Common myeloid progenitor, CD34-positive (primary cell): ENCODE measurements at regions not wholly inside any gene's neighbourhood (a gene's known extent, or its start where the extent isn't known, plus 50 kb on each side); places are given as distances from the start of the nearest gene placed in this dataset.

Experiments
- CTCF ChIA-PET: fragments of 350-600 bp; sonication (Branson Sonifier 250); formaldehyde crosslinking; loops from one replicate; lab custom pipeline; 2021; ENCODE audit warnings: antibody characterized with exemption; lab: Charles Lee
- POLR2A ChIA-PET: fragments of 350-600 bp; sonication (Branson Sonifier 250); formaldehyde crosslinking; loops from one replicate; lab custom pipeline; 2021; ENCODE audit warnings: antibody characterized with exemption; lab: Charles Lee
- DNase-seq, 3 donors: peaks; one replicate each; pipeline versions ENCODE4 v3.0.0 to v3.0.0-alpha.2; 2013
- H3K27ac ChIP-seq, 2 experiments: 1 replicate in 1 of 2; 2 replicates in 1 of 2; pipeline ENCODE4 v1.7.0; 2013; ENCODE audit warnings: inconsistent platforms in 2 of 2, low read length in 2 of 2, mild to moderate bottlenecking in 2 of 2, low read depth in 1 of 2, moderate library complexity in 1 of 2; ENCODE audit not compliant: severe bottlenecking in 2 of 2, insufficient read depth in 1 of 2, poor library complexity in 1 of 2
- H3K27me3 ChIP-seq, 5 experiments: replicated peaks in 2 of 5; 1 replicate in 3 of 5; 2 replicates in 2 of 5; pipeline versions ENCODE4 v1.6.1 to v1.7.0; 2013; ENCODE audit warnings: low read length in 4 of 5, mild to moderate bottlenecking in 2 of 5, moderate library complexity in 2 of 5, inconsistent platforms in 1 of 5; ENCODE audit not compliant: insufficient read depth in 5 of 5, control insufficient read depth in 4 of 5
- H3K36me3 ChIP-seq, 4 experiments: 1 replicate in 2 of 4; 2 replicates in 2 of 4; pipeline versions ENCODE4 v1.6.1 to v1.7.0; 2013; ENCODE audit warnings: low read length in 3 of 4, control low read depth in 1 of 4, mild to moderate bottlenecking in 1 of 4; ENCODE audit not compliant: control insufficient read depth in 4 of 4, insufficient read depth in 4 of 4
- H3K4me1 ChIP-seq, 4 experiments: 1 replicate in 3 of 4; 2 replicates in 1 of 4; pipeline versions ENCODE4 v1.6.1 to v1.7.1; 2013; ENCODE audit warnings: low read length in 3 of 4, mild to moderate bottlenecking in 3 of 4, control low read depth in 1 of 4, inconsistent platforms in 1 of 4, moderate library complexity in 1 of 4; ENCODE audit not compliant: control insufficient read depth in 4 of 4, insufficient read depth in 4 of 4; ENCODE audit errors: control extremely low read depth in 1 of 4
- H3K4me3 ChIP-seq, 7 experiments: 1 replicate in 4 of 7; 2 replicates in 3 of 7; pipeline versions ENCODE4 v1.5.1 to v1.7.0; 2013; ENCODE audit warnings: mild to moderate bottlenecking in 7 of 7, low read length in 6 of 7, moderate library complexity in 6 of 7, inconsistent platforms in 2 of 7, low read depth in 2 of 7, control low read depth in 1 of 7; ENCODE audit not compliant: insufficient read depth in 4 of 7, control insufficient read depth in 1 of 7; ENCODE audit errors: extremely low read depth in 1 of 7
- H3K9me3 ChIP-seq, 5 experiments: 1 replicate in 4 of 5; 2 replicates in 1 of 5; pipeline versions ENCODE4 v1.6.1 to v1.7.1; 2013; ENCODE audit warnings: low read length in 4 of 5, mild to moderate bottlenecking in 2 of 5, inconsistent platforms in 1 of 5, low read depth in 1 of 5, moderate library complexity in 1 of 5; ENCODE audit not compliant: control insufficient read depth in 4 of 5, insufficient read depth in 2 of 5; ENCODE audit errors: control extremely low read depth in 1 of 5
- WGBS: methylation state at CpG from one replicate; pipeline ENCODE4 v1.1.5; 2013; ENCODE audit not compliant: insufficient coverage; 5-methylcytosine and 5-hydroxymethylcytosine counted together

GRCh38 chr5:158537366-158537765 lies 562.4 kb downstream of the EBF1 start:
- H3K4me3 ChIP-seq: no peak overlapping the region
- peaks cover 0 to 10% (median 2%) of the 10 kb centered on the region in 5 experiments for H3K27me3 ChIP-seq
- 83% methylated on average over 1 of the region's 2 CpGs for WGBS
- H3K36me3 ChIP-seq: no peaks in the 10 kb centered on the region
- H3K9me3 ChIP-seq: no peaks in the 10 kb centered on the region
- CTCF ChIA-PET: no interaction called here
- H3K27ac ChIP-seq: no peak overlapping the region
- POLR2A ChIA-PET: no interaction called here
- DNase-seq: no peak
- H3K4me1 ChIP-seq: peaks cover 0 to 6% (median 5%) of the 10 kb centered on the region in 4 experiments

GRCh38 chr5:158534203-158534602 lies 565.5 kb downstream of the EBF1 start:
- Histone ChIP-seq H3K4me1 (peaks cover 0 to 6% (median 5%) of the 10 kb centered on the region in 4 experiments), H3K36me3 (no peaks in the 10 kb centered on the region), H3K27ac (no peak overlapping the region), H3K4me3 (no peak overlapping the region), H3K27me3 (peaks cover 0 to 10% (median 2%) of the 10 kb centered on the region in 5 experiments), H3K9me3 (no peaks in the 10 kb centered on the region)
- POLR2A ChIA-PET: no interaction called here
- WGBS: 98% methylated on average over 9 of the region's 10 CpGs
- CTCF ChIA-PET: no interaction called here
- no peak for DNase-seq

- 100% methylated on average over 3 of the region's 5 CpGs for WGBS
- peaks cover 0 to 6% (median 2%) of the 10 kb centered on the region in 5 experiments for H3K27me3 ChIP-seq
- ChIA-PET POLR2A (no interaction called here), CTCF (no interaction called here)
- no peaks in the 10 kb centered on the region for H3K9me3 ChIP-seq
- no peaks in the 10 kb centered on the region for H3K4me1 ChIP-seq
- no peak overlapping the region for H3K27ac ChIP-seq
- no peaks in the 10 kb centered on the region for H3K36me3 ChIP-seq
- no peak overlapping the region for H3K4me3 ChIP-seq
- DNase-seq: no peak
These were observed 567.0 kb downstream of the EBF1 start for GRCh38 chr5:158532739-158533138.

- ChIA-PET POLR2A (no interaction called here), CTCF (no interaction called here)
- no peaks in the 10 kb centered on the region for H3K4me1 ChIP-seq
- DNase-seq: no peak
- no peak overlapping the region for H3K4me3 ChIP-seq
- no peaks in the 10 kb centered on the region for H3K9me3 ChIP-seq
- peaks cover 0 to 6% (median 0%) of the 10 kb centered on the region in 5 experiments for H3K27me3 ChIP-seq
- H3K27ac ChIP-seq: no peak overlapping the region
- H3K36me3 ChIP-seq: no peaks in the 10 kb centered on the region
- WGBS: no CpG with 5 or more reads among the region's 2 CpGs
These were observed 567.9 kb downstream of the EBF1 start for GRCh38 chr5:158531860-158532259.

- Histone ChIP-seq H3K4me1 (no peaks in the 10 kb centered on the region), H3K4me3 (no peak overlapping the region), H3K27me3 (no peaks in the 10 kb centered on the region), H3K9me3 (no peaks in the 10 kb centered on the region), H3K27ac (no peak overlapping the region), H3K36me3 (no peaks in the 10 kb centered on the region)
- CTCF ChIA-PET: interaction anchor here (1.1 kb wide), 2 partner anchors 10 to 149 kb away, joined by 3 read pairs; no protein-coding TSS in a partner anchor
- POLR2A ChIA-PET: no interaction called here
- no peak for DNase-seq
These were observed 569.6 kb downstream of the EBF1 start for GRCh38 chr5:158530115-158530514.

GRCh38 chr5:158529454-158529853 lies 570.3 kb downstream of the EBF1 start:
- CTCF ChIA-PET: interaction anchor here (1.1 to 1.2 kb wide), 3 partner anchors 10 to 150 kb away, joined by 3 to 5 read pairs (median 3); no protein-coding TSS in a partner anchor
- no peak overlapping the region for H3K4me3 ChIP-seq
- H3K27ac ChIP-seq: no peak overlapping the region
- no peaks in the 10 kb centered on the region for H3K4me1 ChIP-seq
- POLR2A ChIA-PET: no interaction called here
- H3K27me3 ChIP-seq: no peaks in the 10 kb centered on the region
- H3K9me3 ChIP-seq: no peaks in the 10 kb centered on the region
- no peak for DNase-seq
- H3K36me3 ChIP-seq: no peaks in the 10 kb centered on the region
- WGBS: 94% methylated on average over 4 of the region's 5 CpGs

GRCh38 chr5:158525663-158526062 lies 574.1 kb downstream of the EBF1 start:
- no peak overlapping the region for H3K4me3 ChIP-seq
- no peak for DNase-seq
- H3K9me3 ChIP-seq: no peaks in the 10 kb centered on the region
- 86% methylated on average over 1 of the region's 4 CpGs for WGBS
- H3K27ac ChIP-seq: no peak overlapping the region
- no peaks in the 10 kb centered on the region for H3K36me3 ChIP-seq
- CTCF ChIA-PET: no interaction called here
- no peaks in the 10 kb centered on the region for H3K27me3 ChIP-seq
- no peaks in the 10 kb centered on the region for H3K4me1 ChIP-seq
- POLR2A ChIA-PET: no interaction called here
